ENCODE measurements at regions not wholly inside any gene's neighbourhood (a gene's known extent, or its start where the extent isn't known, plus 50 kb on each side); places are given as distances from the start of the nearest gene placed in this dataset.

- H3K4me2 ChIP-seq (ENCODE audit: low read length), result no peak overlapping the region
These were observed 159.2 kb downstream of the SIPA1L2 start for GRCh38 chr1:232470711-232471110.

GRCh38 chr1:232468249-232468648, 161.7 kb downstream of the SIPA1L2 start:
- Histone ChIP-seq H3K4me2 (ENCODE audit: low read length) (no peak overlapping the region), H3K9me2 (replicated peaks; ENCODE audit: control insufficient read depth, low read length) (no peaks in the 10 kb centered on the region), H3K9me3 (ENCODE audit: control insufficient read depth, insufficient read depth, low read length) (no peaks in the 10 kb centered on the region), H3F3A (ENCODE audit: control insufficient read depth, insufficient read depth) (no peaks in the 10 kb centered on the region), H3K4me3 (ENCODE audit: low read length) (no peak overlapping the region), H3K27ac (ENCODE audit: low read depth, low read length) (no peak overlapping the region), H3K79me2 (ENCODE audit: control insufficient read depth, low read length) (no peaks in the 10 kb centered on the region), H3K27me3 (ENCODE audit: control insufficient read depth, low read length) (no peaks in the 10 kb centered on the region), H3K4me1 (ENCODE audit: control insufficient read depth, low read length) (no peaks in the 10 kb centered on the region), H4K20me1 (ENCODE audit: control insufficient read depth, insufficient read depth, low read depth, low read length) (no peaks in the 10 kb centered on the region), H3K36me3 (ENCODE audit: control insufficient read depth, low read length) (no peaks in the 10 kb centered on the region)
- TF ChIP-seq CTCF (IDR thresholded peaks at IDR 0.05; ENCODE audit: low read depth, low read length, poor library complexity, severe bottlenecking) (no peak), EZH2phosphoT487 (IDR thresholded peaks at IDR 0.05; ENCODE audit: borderline replicate concordance, low read length) (no peak)

More at GRCh38 chr1:232470711-232471110, 159.2 kb downstream of the SIPA1L2 start:
- Histone ChIP-seq H3K4me1 (ENCODE audit: control insufficient read depth, low read length) (no peaks in the 10 kb centered on the region), H3K27ac (ENCODE audit: low read depth, low read length) (no peak overlapping the region), H3K4me3 (ENCODE audit: low read length) (no peak overlapping the region), H3K9me3 (ENCODE audit: control insufficient read depth, insufficient read depth, low read length) (no peaks in the 10 kb centered on the region), H3K79me2 (ENCODE audit: control insufficient read depth, low read length) (no peaks in the 10 kb centered on the region), H3K9me2 (replicated peaks; ENCODE audit: control insufficient read depth, low read length) (no peaks in the 10 kb centered on the region), H3F3A (ENCODE audit: control insufficient read depth, insufficient read depth) (no peaks in the 10 kb centered on the region), H3K36me3 (ENCODE audit: control insufficient read depth, low read length) (no peaks in the 10 kb centered on the region), H4K20me1 (ENCODE audit: control insufficient read depth, insufficient read depth, low read depth, low read length) (no peaks in the 10 kb centered on the region), H3K27me3 (ENCODE audit: control insufficient read depth, low read length) (no peaks in the 10 kb centered on the region)
- TF ChIP-seq CTCF (IDR thresholded peaks at IDR 0.05; ENCODE audit: low read depth, low read length, poor library complexity, severe bottlenecking) (no peak), EZH2phosphoT487 (IDR thresholded peaks at IDR 0.05; ENCODE audit: borderline replicate concordance, low read length) (no peak)

GRCh38 chr1:232467073-232467760, 162.7 kb downstream of the SIPA1L2 start:
- no peak overlapping the region for H3K27ac ChIP-seq (ENCODE audit: low read depth, low read length)
- no peaks in the 10 kb centered on the region for H4K20me1 ChIP-seq (ENCODE audit: control insufficient read depth, insufficient read depth, low read depth, low read length)
- H3F3A ChIP-seq (ENCODE audit: control insufficient read depth, insufficient read depth), result no peaks in the 10 kb centered on the region
- TF ChIP-seq CTCF (IDR thresholded peaks at IDR 0.05; ENCODE audit: low read depth, low read length, poor library complexity, severe bottlenecking), result no peak
- TF ChIP-seq EZH2phosphoT487 (IDR thresholded peaks at IDR 0.05; ENCODE audit: borderline replicate concordance, low read length), result no peak
- no peaks in the 10 kb centered on the region for H3K4me1 ChIP-seq (ENCODE audit: control insufficient read depth, low read length)
- no peaks in the 10 kb centered on the region for H3K27me3 ChIP-seq (ENCODE audit: control insufficient read depth, low read length)
- no peaks in the 10 kb centered on the region for H3K9me2 ChIP-seq (replicated peaks; ENCODE audit: control insufficient read depth, low read length)
- no peaks in the 10 kb centered on the region for H3K79me2 ChIP-seq (ENCODE audit: control insufficient read depth, low read length)
- no peak overlapping the region for H3K4me3 ChIP-seq (ENCODE audit: low read length)
- H3K9me3 ChIP-seq (ENCODE audit: control insufficient read depth, insufficient read depth, low read length), result no peaks in the 10 kb centered on the region
- no peak overlapping the region for H3K4me2 ChIP-seq (ENCODE audit: low read length)
- no peaks in the 10 kb centered on the region for H3K36me3 ChIP-seq (ENCODE audit: control insufficient read depth, low read length)

All from DOHH2 (cell line).